C4-2B (cell line): ENCODE measurements at regions not wholly inside any gene's neighbourhood (a gene's known extent, or its start where the extent isn't known, plus 50 kb on each side); places are given as distances from the start of the nearest gene placed in this dataset.

Experiments
- CTCF ChIP-seq: fragments of 450-650 bp; conservative IDR thresholded peaks from 2 replicates; pipeline ENCODE4 v1.5.1; 2017; ENCODE audit warnings: mild to moderate bottlenecking
- ZFX ChIP-seq: fragments of 450-650 bp; IDR thresholded peaks from 2 replicates; pipeline ENCODE4 v1.6.1; 2017

GRCh38 chr2:64401529-64401880 is 52.5 kb upstream of the LGALSL start:
- TF ChIP-seq CTCF (no peak), ZFX (no peak)
